ENCODE measurements at regions not wholly inside any gene's neighbourhood (a gene's known extent, or its start where the extent isn't known, plus 50 kb on each side); places are given as distances from the start of the nearest gene placed in this dataset.

- Histone ChIP-seq H3K9me3 (ENCODE audit: control insufficient read depth, low read depth, low read length) (no peaks in the 10 kb centered on the region), H3K9ac (ENCODE audit: low read length) (no peak overlapping the region), H3K4me3 (ENCODE audit: low read length) (no peak overlapping the region), H3K27ac (ENCODE audit: low read length) (no peak overlapping the region), H3K36me3 (ENCODE audit: control insufficient read depth, low read depth, low read length) (no peaks in the 10 kb centered on the region), H3K27me3 (ENCODE audit: control insufficient read depth, insufficient read depth, low read length) (no peaks in the 10 kb centered on the region), H3K4me1 (ENCODE audit: control insufficient read depth, low read depth, low read length) (peaks cover 20% of the 10 kb centered on the region)
These were observed 585.0 kb upstream of the CHAC2 start for GRCh38 chr2:53182601-53183000.

- Histone ChIP-seq H3K9ac (ENCODE audit: low read length) (no peak overlapping the region), H3K27ac (ENCODE audit: low read length) (no peak overlapping the region), H3K4me1 (ENCODE audit: control insufficient read depth, low read depth, low read length) (peaks cover 20% of the 10 kb centered on the region), H3K9me3 (ENCODE audit: control insufficient read depth, low read depth, low read length) (no peaks in the 10 kb centered on the region), H3K36me3 (ENCODE audit: control insufficient read depth, low read depth, low read length) (no peaks in the 10 kb centered on the region), H3K27me3 (ENCODE audit: control insufficient read depth, insufficient read depth, low read length) (no peaks in the 10 kb centered on the region), H3K4me3 (ENCODE audit: low read length) (no peak overlapping the region)
These were observed 585.8 kb upstream of the CHAC2 start for GRCh38 chr2:53181759-53182158.

- no peaks in the 10 kb centered on the region for H3K36me3 ChIP-seq (ENCODE audit: control insufficient read depth, low read depth, low read length)
- no peaks in the 10 kb centered on the region for H3K9me3 ChIP-seq (ENCODE audit: control insufficient read depth, low read depth, low read length)
- peaks cover 5% of the 10 kb centered on the region for H3K4me1 ChIP-seq (ENCODE audit: control insufficient read depth, low read depth, low read length)
- H3K9ac ChIP-seq (ENCODE audit: low read length) = no peak overlapping the region
- no peak overlapping the region for H3K4me3 ChIP-seq (ENCODE audit: low read length)
- no peak overlapping the region for H3K27ac ChIP-seq (ENCODE audit: low read length)
- H3K27me3 ChIP-seq (ENCODE audit: control insufficient read depth, insufficient read depth, low read length) = no peaks in the 10 kb centered on the region
These were observed 590.3 kb upstream of the CHAC2 start for GRCh38 chr2:53177327-53177726.

- no peaks in the 10 kb centered on the region for H3K9me3 ChIP-seq (ENCODE audit: control insufficient read depth, low read depth, low read length)
- H3K4me1 ChIP-seq (ENCODE audit: control insufficient read depth, low read depth, low read length) = no peaks in the 10 kb centered on the region
- no peaks in the 10 kb centered on the region for H3K36me3 ChIP-seq (ENCODE audit: control insufficient read depth, low read depth, low read length)
- no peaks in the 10 kb centered on the region for H3K27me3 ChIP-seq (ENCODE audit: control insufficient read depth, insufficient read depth, low read length)
- no peak overlapping the region for H3K27ac ChIP-seq (ENCODE audit: low read length)
- no peak overlapping the region for H3K4me3 ChIP-seq (ENCODE audit: low read length)
- H3K9ac ChIP-seq (ENCODE audit: low read length) = no peak overlapping the region
These were observed 593.1 kb upstream of the CHAC2 start for GRCh38 chr2:53174539-53174938.

GRCh38 chr2:53173698-53174455 is 593.7 kb upstream of the CHAC2 start:
- H3K36me3 ChIP-seq (ENCODE audit: control insufficient read depth, low read depth, low read length) = no peaks in the 10 kb centered on the region
- no peak overlapping the region for H3K9ac ChIP-seq (ENCODE audit: low read length)
- H3K4me1 ChIP-seq (ENCODE audit: control insufficient read depth, low read depth, low read length) = no peaks in the 10 kb centered on the region
- H3K9me3 ChIP-seq (ENCODE audit: control insufficient read depth, low read depth, low read length) = no peaks in the 10 kb centered on the region
- no peak overlapping the region for H3K27ac ChIP-seq (ENCODE audit: low read length)
- no peak overlapping the region for H3K4me3 ChIP-seq (ENCODE audit: low read length)
- H3K27me3 ChIP-seq (ENCODE audit: control insufficient read depth, insufficient read depth, low read length) = no peaks in the 10 kb centered on the region

GRCh38 chr2:53173091-53173490 is 594.5 kb upstream of the CHAC2 start:
- H3K27ac ChIP-seq (ENCODE audit: low read length) = no peak overlapping the region
- no peak overlapping the region for H3K9ac ChIP-seq (ENCODE audit: low read length)
- no peaks in the 10 kb centered on the region for H3K36me3 ChIP-seq (ENCODE audit: control insufficient read depth, low read depth, low read length)
- no peak overlapping the region for H3K4me3 ChIP-seq (ENCODE audit: low read length)
- no peaks in the 10 kb centered on the region for H3K27me3 ChIP-seq (ENCODE audit: control insufficient read depth, insufficient read depth, low read length)
- no peaks in the 10 kb centered on the region for H3K9me3 ChIP-seq (ENCODE audit: control insufficient read depth, low read depth, low read length)
- no peaks in the 10 kb centered on the region for H3K4me1 ChIP-seq (ENCODE audit: control insufficient read depth, low read depth, low read length)

GRCh38 chr2:53170466-53170865 is 597.1 kb upstream of the CHAC2 start:
- Histone ChIP-seq H3K9ac (ENCODE audit: low read length) (no peak overlapping the region), H3K27me3 (ENCODE audit: control insufficient read depth, insufficient read depth, low read length) (no peaks in the 10 kb centered on the region), H3K9me3 (ENCODE audit: control insufficient read depth, low read depth, low read length) (no peaks in the 10 kb centered on the region), H3K4me3 (ENCODE audit: low read length) (no peak overlapping the region), H3K4me1 (ENCODE audit: control insufficient read depth, low read depth, low read length) (no peaks in the 10 kb centered on the region), H3K36me3 (ENCODE audit: control insufficient read depth, low read depth, low read length) (no peaks in the 10 kb centered on the region), H3K27ac (ENCODE audit: low read length) (no peak overlapping the region)

GRCh38 chr2:53167227-53167626 is 600.4 kb upstream of the CHAC2 start:
- no peak overlapping the region for H3K27ac ChIP-seq (ENCODE audit: low read length)
- H3K4me3 ChIP-seq (ENCODE audit: low read length) = no peak overlapping the region
- H3K36me3 ChIP-seq (ENCODE audit: control insufficient read depth, low read depth, low read length) = no peaks in the 10 kb centered on the region
- H3K27me3 ChIP-seq (ENCODE audit: control insufficient read depth, insufficient read depth, low read length) = no peaks in the 10 kb centered on the region
- no peak overlapping the region for H3K9ac ChIP-seq (ENCODE audit: low read length)
- H3K9me3 ChIP-seq (ENCODE audit: control insufficient read depth, low read depth, low read length) = no peaks in the 10 kb centered on the region
- H3K4me1 ChIP-seq (ENCODE audit: control insufficient read depth, low read depth, low read length) = no peaks in the 10 kb centered on the region

GRCh38 chr2:53150146-53150545 is 617.5 kb upstream of the CHAC2 start:
- H3K4me1 ChIP-seq (ENCODE audit: control insufficient read depth, low read depth, low read length) = no peaks in the 10 kb centered on the region
- no peak overlapping the region for H3K27ac ChIP-seq (ENCODE audit: low read length)
- H3K9ac ChIP-seq (ENCODE audit: low read length) = no peak overlapping the region
- no peaks in the 10 kb centered on the region for H3K36me3 ChIP-seq (ENCODE audit: control insufficient read depth, low read depth, low read length)
- no peak overlapping the region for H3K4me3 ChIP-seq (ENCODE audit: low read length)
- H3K9me3 ChIP-seq (ENCODE audit: control insufficient read depth, low read depth, low read length) = no peaks in the 10 kb centered on the region
- no peaks in the 10 kb centered on the region for H3K27me3 ChIP-seq (ENCODE audit: control insufficient read depth, insufficient read depth, low read length)

GRCh38 chr2:53148221-53148620 is 619.4 kb upstream of the CHAC2 start:
- Histone ChIP-seq H3K27ac (ENCODE audit: low read length) (no peak overlapping the region), H3K9ac (ENCODE audit: low read length) (no peak overlapping the region), H3K4me1 (ENCODE audit: control insufficient read depth, low read depth, low read length) (no peaks in the 10 kb centered on the region), H3K4me3 (ENCODE audit: low read length) (no peak overlapping the region), H3K27me3 (ENCODE audit: control insufficient read depth, insufficient read depth, low read length) (no peaks in the 10 kb centered on the region), H3K36me3 (ENCODE audit: control insufficient read depth, low read depth, low read length) (no peaks in the 10 kb centered on the region), H3K9me3 (ENCODE audit: control insufficient read depth, low read depth, low read length) (no peaks in the 10 kb centered on the region)

- peaks cover 5% of the 10 kb centered on the region for H3K4me1 ChIP-seq (ENCODE audit: control insufficient read depth, low read depth, low read length)
- H3K27me3 ChIP-seq (ENCODE audit: control insufficient read depth, insufficient read depth, low read length) = no peaks in the 10 kb centered on the region
- no peak overlapping the region for H3K4me3 ChIP-seq (ENCODE audit: low read length)
- H3K27ac ChIP-seq (ENCODE audit: low read length) = no peak overlapping the region
- H3K9ac ChIP-seq (ENCODE audit: low read length) = no peak overlapping the region
- no peaks in the 10 kb centered on the region for H3K36me3 ChIP-seq (ENCODE audit: control insufficient read depth, low read depth, low read length)
- H3K9me3 ChIP-seq (ENCODE audit: control insufficient read depth, low read depth, low read length) = no peaks in the 10 kb centered on the region
These were observed 636.2 kb upstream of the CHAC2 start for GRCh38 chr2:53131416-53131815.

GRCh38 chr2:53130441-53130943 is 637.1 kb upstream of the CHAC2 start:
- no peaks in the 10 kb centered on the region for H3K27me3 ChIP-seq (ENCODE audit: control insufficient read depth, insufficient read depth, low read length)
- no peak overlapping the region for H3K4me3 ChIP-seq (ENCODE audit: low read length)
- H3K9me3 ChIP-seq (ENCODE audit: control insufficient read depth, low read depth, low read length) = no peaks in the 10 kb centered on the region
- H3K4me1 ChIP-seq (ENCODE audit: control insufficient read depth, low read depth, low read length) = peaks cover 5% of the 10 kb centered on the region
- H3K27ac ChIP-seq (ENCODE audit: low read length) = no peak overlapping the region
- no peak overlapping the region for H3K9ac ChIP-seq (ENCODE audit: low read length)
- no peaks in the 10 kb centered on the region for H3K36me3 ChIP-seq (ENCODE audit: control insufficient read depth, low read depth, low read length)
